Cardiac fibroblast (primary cell): ENCODE measurements at regions not wholly inside any gene's neighbourhood (a gene's known extent, or its start where the extent isn't known, plus 50 kb on each side); places are given as distances from the start of the nearest gene placed in this dataset.

Experiments used
- DNase-seq, 2 donors: peaks; one replicate each; pipeline versions ENCODE4 v3.0.0 to v3.0.0-alpha.2; 2010; ENCODE audit warnings: low read depth in 2 of 2
- H3K4me3 ChIP-seq, 2 donors: replicated peaks in 1 of 2; 1 replicate in 1 of 2; 2 replicates in 1 of 2; pipeline ENCODE4 v1.5.1; 2011; ENCODE audit warnings: low read depth in 2 of 2, low read length in 2 of 2, mild to moderate bottlenecking in 2 of 2, moderate library complexity in 1 of 2
- CTCF ChIP-seq: IDR thresholded peaks from one replicate; pipeline ENCODE4 v1.5.1; 2011; ENCODE audit warnings: low read depth, mild to moderate bottlenecking, low read length, inconsistent platforms

- peak; percentile 59 to 77 for DNase-seq
- H3K4me3 ChIP-seq = no peak overlapping the region
- TF ChIP-seq CTCF = no peak
Observed at GRCh38 chr9:14383294-14383693, 69.4 kb upstream of the NFIB start.

- DNase-seq = no peak
- H3K4me3 ChIP-seq = no peak overlapping the region
- no peak for TF ChIP-seq CTCF
Observed at GRCh38 chr9:14380061-14380836, 66.3 kb upstream of the NFIB start.

GRCh38 chr9:14379280-14379679 lies 65.3 kb upstream of the NFIB start:
- no peak for TF ChIP-seq CTCF
- no peak for DNase-seq
- no peak overlapping the region for H3K4me3 ChIP-seq

GRCh38 chr9:14373706-14374105 lies 59.8 kb upstream of the NFIB start:
- no peak for DNase-seq
- TF ChIP-seq CTCF = no peak

GRCh38 chr9:14373336-14373666 lies 59.4 kb upstream of the NFIB start:
- DNase-seq = peak; percentile 21 to 26
- no peak for TF ChIP-seq CTCF
- H3K4me3 ChIP-seq = no peak overlapping the region

More at GRCh38 chr9:14373706-14374105, 59.8 kb upstream of the NFIB start:
- no peak overlapping the region for H3K4me3 ChIP-seq

- no peak for TF ChIP-seq CTCF
- no peak overlapping the region for H3K4me3 ChIP-seq
- DNase-seq = peak; percentile 77
Observed at GRCh38 chr9:14372437-14373335, 58.7 kb upstream of the NFIB start.
